Parathyroid adenoma (tissue), 2 donors: ENCODE measurements at regions not wholly inside any gene's neighbourhood (a gene's known extent, or its start where the extent isn't known, plus 50 kb on each side); places are given as distances from the start of the nearest gene placed in this dataset.

ENCODE experiments used
- H2AFZ ChIP-seq: fragments of 300-600 bp; sonication (generic); one replicate; pipeline ENCODE4 v1.7.0; 2017; ENCODE audit warnings: antibody characterized with exemption, mild to moderate bottlenecking
- H3K27ac ChIP-seq: fragments of 300-600 bp; sonication (generic); one replicate; pipeline ENCODE4 v1.7.0; 2017
- H3K27me3 ChIP-seq: fragments of 300-600 bp; sonication (generic); one replicate; pipeline ENCODE4 v1.7.0; 2017; ENCODE audit warnings: low read length; ENCODE audit not compliant: control insufficient read depth, insufficient read depth
- H3K36me3 ChIP-seq: fragments of 300-600 bp; sonication (generic); one replicate; pipeline ENCODE4 v1.7.0; 2017; ENCODE audit warnings: low read length; ENCODE audit not compliant: control insufficient read depth, insufficient read depth
- H3K4me1 ChIP-seq: fragments of 300-600 bp; sonication (generic); one replicate; pipeline ENCODE4 v1.7.0; 2017; ENCODE audit warnings: control low read depth
- H3K4me2 ChIP-seq: fragments of 300-600 bp; sonication (generic); one replicate; pipeline ENCODE4 v1.7.0; 2017; ENCODE audit warnings: low read length
- H3K4me3 ChIP-seq: fragments of 300-600 bp; sonication (generic); one replicate; pipeline ENCODE4 v1.7.0; 2017; ENCODE audit warnings: low read depth, low read length
- H3K79me2 ChIP-seq: fragments of 300-600 bp; sonication (generic); one replicate; pipeline ENCODE4 v1.7.0; 2017; ENCODE audit warnings: control low read depth
- H3K9ac ChIP-seq: fragments of 300-600 bp; sonication (generic); one replicate; pipeline ENCODE4 v1.7.0; 2017; ENCODE audit warnings: mild to moderate bottlenecking
- H3K9me3 ChIP-seq: fragments of 300-600 bp; sonication (generic); one replicate; pipeline ENCODE4 v1.7.0; 2017; ENCODE audit warnings: low read length; ENCODE audit not compliant: control insufficient read depth
- TF ChIP-seq, protein P1 (sequence below): fragments of 300-600 bp; sonication (generic); IDR thresholded peaks from one replicate; pipeline ENCODE4 v1.7.0; 2017; ENCODE audit warnings: antibody characterized with exemption, mild to moderate bottlenecking
- donor health status: primary hyperparathyroidism.

DNA sequence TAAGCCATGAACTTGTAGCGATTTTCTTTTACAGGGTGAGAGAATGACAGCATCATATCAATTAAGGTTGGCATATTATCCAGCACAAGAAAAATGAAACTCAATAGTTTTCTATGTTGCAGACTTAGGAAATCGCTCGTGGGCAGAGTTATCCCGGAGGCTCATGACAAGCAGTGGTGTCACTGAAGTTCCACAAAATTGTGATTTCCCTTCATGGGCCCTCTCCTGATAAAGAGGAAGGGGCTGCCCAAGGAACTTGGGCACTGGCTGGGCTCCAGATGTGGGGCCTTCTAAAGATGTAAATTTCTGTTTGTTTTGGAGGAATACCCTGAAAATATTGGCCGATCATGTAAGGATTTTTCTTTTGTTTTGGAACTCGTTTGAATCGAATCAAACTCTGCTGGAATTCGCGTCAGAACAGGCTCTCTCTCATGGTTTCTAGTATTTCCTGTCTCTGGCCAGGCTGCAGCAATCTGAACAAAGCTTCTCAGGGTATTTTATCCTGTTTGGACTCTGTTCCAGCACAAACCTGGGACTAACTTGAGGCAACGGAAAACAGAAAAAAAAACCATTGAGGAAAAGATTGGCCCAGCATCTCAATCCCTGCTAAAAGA, 340.6 kb upstream of the NRP1 start:
- Histone ChIP-seq H3K4me2 (no peak overlapping the region), H3K27ac (peak overlapping the region; percentile 57), H3K36me3 (no peaks in the 10 kb centered on the region), H3K4me3 (no peak overlapping the region), H3K9ac (no peak overlapping the region), H3K27me3 (no peaks in the 10 kb centered on the region), H3K79me2 (no peaks in the 10 kb centered on the region), H2AFZ (no peak overlapping the region), H3K4me1 (no peaks in the 10 kb centered on the region), H3K9me3 (no peaks in the 10 kb centered on the region)
- TF ChIP-seq, protein P1, sequence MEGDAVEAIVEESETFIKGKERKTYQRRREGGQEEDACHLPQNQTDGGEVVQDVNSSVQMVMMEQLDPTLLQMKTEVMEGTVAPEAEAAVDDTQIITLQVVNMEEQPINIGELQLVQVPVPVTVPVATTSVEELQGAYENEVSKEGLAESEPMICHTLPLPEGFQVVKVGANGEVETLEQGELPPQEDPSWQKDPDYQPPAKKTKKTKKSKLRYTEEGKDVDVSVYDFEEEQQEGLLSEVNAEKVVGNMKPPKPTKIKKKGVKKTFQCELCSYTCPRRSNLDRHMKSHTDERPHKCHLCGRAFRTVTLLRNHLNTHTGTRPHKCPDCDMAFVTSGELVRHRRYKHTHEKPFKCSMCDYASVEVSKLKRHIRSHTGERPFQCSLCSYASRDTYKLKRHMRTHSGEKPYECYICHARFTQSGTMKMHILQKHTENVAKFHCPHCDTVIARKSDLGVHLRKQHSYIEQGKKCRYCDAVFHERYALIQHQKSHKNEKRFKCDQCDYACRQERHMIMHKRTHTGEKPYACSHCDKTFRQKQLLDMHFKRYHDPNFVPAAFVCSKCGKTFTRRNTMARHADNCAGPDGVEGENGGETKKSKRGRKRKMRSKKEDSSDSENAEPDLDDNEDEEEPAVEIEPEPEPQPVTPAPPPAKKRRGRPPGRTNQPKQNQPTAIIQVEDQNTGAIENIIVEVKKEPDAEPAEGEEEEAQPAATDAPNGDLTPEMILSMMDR = no peak

DNA sequence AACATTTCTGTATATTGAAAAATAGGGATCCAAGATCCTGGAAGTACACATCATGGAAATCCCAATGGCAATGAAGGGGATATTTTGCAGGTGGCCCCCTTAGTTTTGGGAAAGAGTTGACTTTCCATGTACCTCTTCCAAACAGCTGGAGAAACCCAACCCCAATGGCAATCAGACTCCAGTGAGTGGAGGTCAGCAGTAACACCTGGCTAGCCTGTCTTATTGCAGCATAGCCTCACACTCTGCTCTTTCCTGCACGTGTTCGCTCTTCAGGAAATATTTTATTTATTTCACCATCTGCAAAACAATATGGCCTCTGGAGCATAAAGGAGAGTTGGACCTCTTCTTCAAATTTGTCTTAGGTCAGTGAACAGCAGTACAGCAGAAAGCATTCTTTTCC, 340.0 kb upstream of the NRP1 start:
- Histone ChIP-seq H3K27ac (no peak overlapping the region), H3K4me3 (no peak overlapping the region), H3K4me2 (no peak overlapping the region), H3K4me1 (no peaks in the 10 kb centered on the region), H3K9ac (no peak overlapping the region), H3K79me2 (no peaks in the 10 kb centered on the region), H3K9me3 (no peaks in the 10 kb centered on the region), H3K36me3 (no peaks in the 10 kb centered on the region), H2AFZ (no peak overlapping the region), H3K27me3 (no peaks in the 10 kb centered on the region)
- TF ChIP-seq, protein P1 = no peak

DNA sequence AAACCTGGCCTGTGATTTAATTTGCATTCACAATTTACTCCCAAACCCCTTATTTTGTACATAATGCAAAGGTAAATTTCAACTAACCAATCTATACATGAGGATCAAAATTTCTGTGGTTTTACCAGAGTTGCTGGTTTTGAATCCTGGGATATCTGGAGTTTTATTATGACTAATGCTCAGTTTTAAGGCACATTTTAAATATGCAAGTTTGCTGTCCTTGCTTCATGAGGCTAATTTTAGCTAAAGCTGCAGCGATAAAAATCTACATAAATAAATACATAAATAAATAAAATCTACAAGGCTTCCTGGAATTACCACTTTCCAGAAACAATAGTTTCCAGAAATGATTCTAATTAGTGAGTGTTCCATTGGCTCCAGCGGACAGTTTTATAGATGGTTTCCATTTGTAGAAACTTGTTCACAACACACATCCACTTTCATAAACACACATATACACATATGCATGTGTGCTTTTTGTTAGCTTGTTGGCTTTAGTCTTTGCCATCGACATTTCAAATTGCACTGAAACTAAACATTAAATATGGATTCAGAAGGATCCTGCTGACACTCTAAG, 339.5 kb upstream of the NRP1 start:
- TF ChIP-seq, protein P1 = no peak
- no peaks in the 10 kb centered on the region for H3K36me3 ChIP-seq
- no peaks in the 10 kb centered on the region for H3K27me3 ChIP-seq

DNA sequence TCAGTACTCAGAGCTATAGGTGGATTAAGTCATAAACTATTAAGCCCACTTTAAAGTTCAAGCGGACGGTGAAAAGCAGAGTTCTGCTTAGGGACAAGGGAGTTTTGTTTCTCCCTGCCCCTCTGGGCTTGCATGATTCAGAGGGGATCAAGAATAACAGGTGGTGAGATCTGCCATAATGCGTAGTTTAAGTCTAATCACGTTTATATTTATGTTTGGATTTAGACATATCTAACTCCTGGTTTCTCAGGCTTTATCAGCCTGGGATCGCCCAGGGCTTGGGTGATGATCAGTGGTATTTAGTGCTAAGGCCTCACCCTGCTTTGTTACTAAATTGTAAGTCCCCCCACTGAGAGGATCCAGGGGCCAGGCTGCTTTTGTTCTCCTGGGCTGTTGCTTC, 335.4 kb upstream of the NRP1 start:
- H3K79me2 ChIP-seq = no peaks in the 10 kb centered on the region
- H3K27me3 ChIP-seq = no peaks in the 10 kb centered on the region
- H2AFZ ChIP-seq = no peak overlapping the region
- no peak overlapping the region for H3K9ac ChIP-seq
- no peaks in the 10 kb centered on the region for H3K4me1 ChIP-seq
- no peak overlapping the region for H3K4me2 ChIP-seq
- TF ChIP-seq, protein P1 = no peak
- no peaks in the 10 kb centered on the region for H3K9me3 ChIP-seq
- no peak overlapping the region for H3K27ac ChIP-seq
- H3K36me3 ChIP-seq = no peaks in the 10 kb centered on the region
- no peak overlapping the region for H3K4me3 ChIP-seq

More for the DNA sequence above, 339.5 kb upstream of the NRP1 start:
- Histone ChIP-seq H3K27ac (no peak overlapping the region), H3K4me2 (no peak overlapping the region), H2AFZ (no peak overlapping the region), H3K9ac (no peak overlapping the region), H3K79me2 (no peaks in the 10 kb centered on the region), H3K4me1 (no peaks in the 10 kb centered on the region), H3K4me3 (no peak overlapping the region), H3K9me3 (no peaks in the 10 kb centered on the region)
